ENCODE measurements at regions not wholly inside any gene's neighbourhood (a gene's known extent, or its start where the extent isn't known, plus 50 kb on each side); places are given as distances from the start of the nearest gene placed in this dataset.
"Not testable (repeated sequence)": the region's sequence is repeated elsewhere in the genome, so short reads cannot be mapped to it uniquely, and the experiment has no call there.

DNA sequence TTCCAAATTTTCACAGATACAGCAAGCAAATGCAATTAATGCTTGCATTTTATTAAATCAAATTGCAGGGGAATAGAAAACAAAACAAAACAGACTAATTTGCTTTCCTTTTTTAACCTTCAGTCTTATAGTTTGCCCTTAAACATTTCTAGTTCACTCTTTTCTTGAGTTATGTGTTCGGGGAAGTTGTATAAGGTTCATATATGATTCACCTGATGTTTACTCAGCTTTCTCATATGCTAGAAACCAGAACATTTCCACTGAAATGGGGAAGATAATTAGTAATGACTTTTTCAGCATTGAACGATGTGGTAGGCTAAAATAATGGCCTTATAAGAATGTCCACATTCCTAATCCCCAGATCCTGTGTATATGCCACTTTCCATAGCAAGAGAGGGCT, 64.6 kb upstream of the NBPF26 start:
- H3K36me3 Mint-ChIP-seq; intact Hi-C loops (cut with micrococcal nuclease); H3K27ac Mint-ChIP-seq; DNase-seq; H3K9me3 Mint-ChIP-seq; H3K4me1 Mint-ChIP-seq (ENCODE audit: low read depth); CTCF ChIA-PET; H3K27me3 Mint-ChIP-seq; POLR2A ChIA-PET; H3K4me3 Mint-ChIP-seq: not testable (repeated sequence)

GRCh38 chr1:120664376-120665249, 59.1 kb upstream of the NBPF26 start:
- peak overlapping the region; percentile 79 for H3K4me3 Mint-ChIP-seq
- H3K9me3 Mint-ChIP-seq; intact Hi-C loops (cut with micrococcal nuclease): not testable (repeated sequence)

GRCh38 chr1:120665250-120665577, 58.5 kb upstream of the NBPF26 start:
- H3K27me3 Mint-ChIP-seq; CTCF ChIA-PET; H3K4me1 Mint-ChIP-seq (ENCODE audit: low read depth); H3K27ac Mint-ChIP-seq; H3K36me3 Mint-ChIP-seq; H3K9me3 Mint-ChIP-seq; intact Hi-C loops (cut with micrococcal nuclease); POLR2A ChIA-PET: not testable (repeated sequence)
- peak; percentile 61 for DNase-seq
- H3K4me3 Mint-ChIP-seq: peak overlapping the region; percentile 79

More at GRCh38 chr1:120664376-120665249, 59.1 kb upstream of the NBPF26 start:
- DNase-seq; H3K27me3 Mint-ChIP-seq; POLR2A ChIA-PET; CTCF ChIA-PET; H3K27ac Mint-ChIP-seq; H3K4me1 Mint-ChIP-seq (ENCODE audit: low read depth); H3K36me3 Mint-ChIP-seq: not testable (repeated sequence)

DNA sequence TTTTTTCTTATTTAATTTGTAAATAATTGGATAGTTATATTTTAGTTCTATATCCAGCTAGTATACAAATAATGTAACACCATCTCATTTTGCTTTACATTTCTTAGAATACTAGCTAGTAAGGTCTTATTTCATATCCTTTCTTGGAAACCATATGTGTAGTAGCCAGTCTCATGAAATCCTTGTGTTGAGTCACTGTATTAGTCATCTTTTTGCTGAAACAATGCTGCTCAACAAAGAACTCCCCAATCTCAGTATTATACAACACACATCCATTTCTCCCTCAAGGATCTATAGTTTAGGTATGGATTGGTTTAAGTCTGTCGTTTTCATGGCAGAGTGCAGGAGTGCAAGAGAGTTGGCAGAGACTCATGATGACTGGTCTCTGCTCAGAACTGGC, 55.6 kb upstream of the NBPF26 start:
- H3K36me3 Mint-ChIP-seq; H3K4me3 Mint-ChIP-seq; CTCF ChIA-PET; intact Hi-C loops (cut with micrococcal nuclease); H3K27ac Mint-ChIP-seq; H3K9me3 Mint-ChIP-seq; H3K4me1 Mint-ChIP-seq (ENCODE audit: low read depth); DNase-seq; POLR2A ChIA-PET; H3K27me3 Mint-ChIP-seq: not testable (repeated sequence)

Data from activated CD4-positive, alpha-beta memory T cell treated with anti-CD3 and anti-CD28 coated beads for 36 hours (primary cell).